GM21390 (cell line): ENCODE measurements at regions not wholly inside any gene's neighbourhood (a gene's known extent, or its start where the extent isn't known, plus 50 kb on each side); places are given as distances from the start of the nearest gene placed in this dataset.
"Not testable (repeated sequence)": the region's sequence is repeated elsewhere in the genome, so short reads cannot be mapped to it uniquely, and the experiment has no call there.

Experiments used
- ATAC-seq: cut with Tn5 transposase; IDR thresholded peaks from one replicate; pipeline ENCODE4 v1.9.1; 2021; ENCODE audit not compliant: unreplicated experiment

DNA sequence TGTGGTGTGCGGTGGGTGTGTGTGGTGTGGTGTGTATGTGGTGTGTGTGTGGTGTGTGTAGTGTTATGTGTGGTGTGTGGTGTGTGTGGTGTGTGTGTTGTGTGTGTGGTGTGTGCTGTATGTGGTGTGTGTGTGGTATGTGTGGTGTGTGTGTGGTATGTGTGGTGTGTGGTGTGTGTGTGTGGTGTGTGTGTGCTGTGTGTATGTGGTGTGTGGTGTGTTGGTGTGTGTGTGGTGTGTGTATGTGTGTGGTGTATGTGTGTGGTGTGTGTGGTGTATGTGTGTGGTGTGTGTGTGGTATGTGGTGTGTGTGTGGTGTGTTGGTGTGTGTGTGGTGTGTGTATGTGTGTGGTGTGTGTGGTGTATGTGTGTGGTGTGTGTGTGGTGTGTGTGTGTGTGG, 144.3 kb downstream of the HSD17B3 start:
- ATAC-seq, result no peak

DNA sequence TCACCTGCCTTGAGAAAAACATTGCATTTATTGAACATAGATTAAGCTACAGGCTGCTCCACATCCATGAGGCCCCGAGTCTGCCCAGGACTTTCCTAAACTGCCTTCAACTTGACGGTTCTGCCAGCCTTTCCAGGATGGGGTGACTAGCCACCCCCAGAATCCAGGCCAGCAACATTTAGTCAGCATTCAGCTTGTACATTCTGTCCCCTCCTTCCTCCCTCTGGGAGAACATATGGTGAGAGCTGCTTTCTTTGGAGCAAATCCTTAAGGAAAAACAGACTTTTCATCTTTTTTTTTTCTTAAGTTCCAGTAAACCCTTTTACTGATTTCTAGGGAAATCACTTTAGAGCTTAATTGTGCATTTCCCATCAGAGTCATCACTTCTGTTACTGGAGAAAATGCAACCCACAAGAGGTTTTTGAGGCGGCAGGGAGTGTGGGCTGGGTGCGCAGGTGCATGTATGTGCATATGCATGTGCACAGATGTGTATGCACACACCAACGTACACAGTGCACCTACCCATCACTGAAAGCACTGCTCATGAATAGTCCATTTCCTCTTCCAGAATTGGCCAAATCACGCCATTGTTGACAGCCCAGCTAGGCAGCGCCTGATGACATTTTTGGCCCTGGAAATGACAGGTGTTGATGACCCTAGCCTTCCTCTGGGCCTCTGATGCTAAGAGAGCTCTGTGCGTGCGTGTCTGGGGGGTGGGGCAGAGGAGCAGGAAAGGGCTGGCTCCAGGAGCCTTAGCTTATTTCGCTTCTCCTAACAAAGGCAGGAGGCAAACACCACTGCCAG, 145.6 kb downstream of the HSD17B3 start:
- ATAC-seq, result no peak

DNA sequence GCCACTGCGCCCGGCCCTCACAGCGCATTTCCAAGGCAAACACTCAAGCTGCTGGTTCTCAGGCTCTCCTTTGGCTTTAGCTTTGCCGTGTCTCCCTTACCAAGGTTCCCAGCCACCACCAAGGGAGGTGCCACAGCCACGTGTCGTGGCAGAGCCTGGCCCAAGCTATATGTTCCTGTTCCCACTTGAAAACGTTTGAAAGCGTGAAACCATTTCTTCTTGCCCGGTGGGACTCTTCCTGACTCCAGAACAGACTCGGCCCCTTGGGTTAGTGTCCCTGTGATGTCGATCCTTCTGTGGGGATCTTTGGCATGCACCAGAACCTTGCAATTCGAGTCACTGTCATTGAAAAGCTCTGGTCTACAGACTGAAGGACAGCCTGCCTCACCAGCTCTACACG, 147.9 kb downstream of the HSD17B3 start:
- no peak for ATAC-seq

DNA sequence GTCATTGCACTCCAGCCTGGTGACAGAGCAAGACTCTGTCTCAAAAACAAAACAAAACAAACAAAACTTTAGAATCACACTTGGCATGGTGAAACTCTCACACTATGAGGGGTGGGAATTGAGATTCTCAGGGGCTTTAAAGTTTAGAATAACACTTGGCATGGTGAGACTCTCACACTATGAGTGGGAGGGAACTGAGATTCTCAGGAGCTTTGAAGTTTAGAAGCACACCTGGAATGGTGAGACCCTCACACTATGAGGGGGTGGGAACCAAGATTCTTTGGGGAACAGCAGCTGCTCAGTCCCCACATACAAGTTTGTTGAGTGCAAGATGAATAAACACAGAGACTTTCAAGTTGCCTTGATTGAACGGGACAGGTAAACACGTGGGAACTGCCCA, 149.4 kb downstream of the HSD17B3 start:
- no peak for ATAC-seq

DNA sequence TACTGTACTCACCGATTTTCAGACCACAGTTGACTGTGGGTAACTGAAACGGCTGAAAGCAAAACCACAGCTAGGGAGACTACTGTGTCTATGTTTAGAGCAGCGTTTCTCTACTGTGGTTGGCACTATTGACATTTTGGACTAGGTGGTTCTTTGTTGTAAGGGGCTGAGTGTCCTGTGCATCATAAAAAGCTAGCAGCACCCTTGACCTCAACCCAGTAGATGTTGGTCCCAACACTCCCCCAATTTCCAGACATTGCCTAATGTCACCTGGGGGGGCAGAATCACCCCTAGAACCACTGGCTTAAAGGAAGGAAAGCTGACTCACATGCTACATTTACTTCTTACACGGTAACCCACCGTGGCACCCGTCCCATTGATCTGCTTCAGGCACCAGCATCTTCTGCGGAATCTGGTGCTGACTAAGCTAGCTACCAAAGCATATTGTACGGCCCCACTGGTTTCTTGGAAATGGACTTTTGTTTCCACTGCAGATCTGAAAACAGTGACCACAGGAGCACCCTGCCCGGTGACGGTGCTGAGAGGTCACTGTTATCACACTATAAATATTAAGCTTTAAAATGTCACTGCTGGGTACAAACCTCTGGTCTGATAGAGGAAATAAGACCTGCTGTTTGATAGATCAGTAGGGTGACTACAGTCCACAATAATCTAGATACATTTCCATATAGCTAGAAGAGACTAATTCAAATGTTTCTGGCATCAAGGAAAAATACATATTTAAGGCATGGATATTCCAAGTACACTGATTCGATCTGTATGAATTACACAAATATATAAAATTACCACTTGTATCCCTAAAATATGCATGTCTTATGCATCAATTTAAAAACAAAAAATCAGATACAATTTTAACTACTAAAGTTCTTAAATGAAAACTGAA, 151.4 kb downstream of the HSD17B3 start:
- peak; percentile 95 for ATAC-seq

DNA sequence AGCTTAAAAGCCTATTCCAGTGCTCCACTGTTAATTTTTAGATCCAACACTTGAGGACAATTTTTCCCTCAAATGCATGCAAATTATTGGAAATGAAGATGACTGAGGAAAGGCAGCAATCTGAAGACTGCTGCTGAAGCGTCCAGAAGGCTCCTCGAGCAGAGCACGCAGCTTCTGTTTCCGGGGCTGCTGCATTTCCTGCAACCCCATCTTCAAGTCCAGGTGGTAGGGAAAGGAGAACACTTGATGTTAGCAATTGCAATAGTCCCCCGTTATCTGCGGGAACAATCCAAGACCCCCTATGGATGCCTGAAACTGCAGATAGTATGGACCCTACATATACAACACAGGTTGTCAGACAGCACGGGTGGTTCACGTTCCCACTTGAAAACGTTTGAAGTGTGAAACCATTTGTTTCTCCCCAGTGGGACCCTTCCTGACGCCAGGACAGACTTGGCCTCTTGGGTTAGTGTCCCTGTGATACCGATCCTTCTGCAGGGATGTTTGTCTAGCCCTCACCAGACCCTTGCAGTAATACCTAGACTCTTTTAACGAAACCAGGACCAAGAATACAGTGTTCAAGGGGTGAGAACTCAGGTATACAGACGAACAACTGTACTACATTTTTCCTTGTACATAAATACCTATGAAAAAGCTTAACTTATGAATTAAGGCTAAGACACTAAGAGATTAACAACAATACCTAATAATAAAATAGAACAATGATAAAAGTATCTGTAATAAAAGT, 152.3 kb downstream of the HSD17B3 start:
- ATAC-seq, result peak; percentile 56

DNA sequence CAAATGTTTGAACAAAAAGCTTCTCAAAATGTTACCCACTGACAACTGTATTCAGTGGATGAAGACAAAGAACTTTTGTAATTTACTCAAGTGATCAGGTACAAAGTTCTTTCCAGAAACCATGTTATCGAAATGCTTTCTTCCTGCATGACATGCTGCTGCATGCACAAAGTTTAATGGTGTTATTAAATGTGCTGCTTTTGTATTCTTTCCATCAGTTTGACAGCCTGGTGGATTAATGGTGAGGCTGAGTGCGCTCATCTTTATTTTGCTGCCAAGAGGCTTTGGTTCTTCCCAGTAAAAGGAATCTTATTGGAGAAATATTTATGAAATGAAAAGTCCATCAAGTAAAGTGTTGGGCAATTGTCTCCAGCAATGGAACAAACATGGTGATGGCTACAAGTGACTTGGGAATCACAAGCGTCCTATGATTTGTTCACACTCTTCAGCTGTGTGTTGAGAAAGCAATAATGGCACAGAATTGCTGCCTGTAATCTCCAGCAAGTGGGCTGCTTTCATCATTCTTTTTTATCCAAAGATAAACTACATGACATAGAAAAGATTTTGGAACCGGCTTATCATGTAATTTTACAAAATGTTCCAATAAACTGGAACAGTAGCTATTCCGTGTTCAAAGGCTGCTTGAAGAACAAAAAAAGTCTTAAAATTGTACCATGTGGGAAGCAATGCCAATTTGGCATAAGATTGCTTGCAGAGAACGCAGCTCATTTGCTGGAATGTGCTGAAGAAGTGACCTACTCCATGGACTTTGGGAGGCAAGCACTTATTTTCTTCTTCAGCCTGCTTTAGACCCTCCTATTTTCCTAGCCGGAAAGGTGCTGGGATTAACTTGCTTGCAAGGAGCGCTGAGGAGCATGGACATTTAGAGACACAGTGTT, 153.1 kb downstream of the HSD17B3 start:
- no peak for ATAC-seq

DNA sequence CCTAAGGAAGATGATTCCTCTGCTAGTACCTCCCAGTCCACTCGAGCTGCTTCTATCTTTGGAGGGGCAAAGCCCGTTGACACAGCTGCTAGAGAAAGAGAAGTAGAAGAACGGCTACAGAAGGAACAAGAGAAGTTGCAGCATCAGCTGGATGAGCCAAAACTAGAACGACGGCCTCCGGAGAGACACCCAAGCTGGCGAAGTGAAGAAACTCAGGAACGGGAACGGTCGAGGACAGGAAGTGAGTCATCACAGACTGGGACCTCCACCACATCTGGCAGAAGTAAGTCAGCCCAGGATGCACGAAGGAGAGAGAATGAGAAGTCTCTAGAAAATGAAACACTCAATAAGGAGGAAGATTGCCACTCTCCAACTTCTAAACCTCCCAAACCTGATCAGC, 154.9 kb downstream of the HSD17B3 start:
- ATAC-seq, result not testable (repeated sequence)

DNA sequence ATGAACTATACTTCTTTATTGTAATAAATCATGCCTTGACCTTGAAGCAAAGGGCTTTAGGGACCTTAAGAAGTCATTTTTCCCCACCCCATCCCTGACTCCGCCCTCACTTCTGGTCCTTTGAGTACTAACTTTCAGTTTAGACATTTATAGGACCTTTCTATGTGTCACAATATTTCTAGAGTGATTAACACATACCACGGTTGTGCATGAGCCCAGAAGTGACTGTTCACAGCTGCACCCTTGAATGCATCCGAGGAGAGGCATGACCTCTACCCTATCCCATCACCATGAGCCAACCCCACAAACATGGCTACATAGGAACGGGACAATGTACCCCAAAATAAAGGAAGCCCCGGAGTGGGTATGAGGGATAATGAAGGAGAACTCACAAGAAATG, 160.3 kb downstream of the HSD17B3 start:
- no peak for ATAC-seq

DNA sequence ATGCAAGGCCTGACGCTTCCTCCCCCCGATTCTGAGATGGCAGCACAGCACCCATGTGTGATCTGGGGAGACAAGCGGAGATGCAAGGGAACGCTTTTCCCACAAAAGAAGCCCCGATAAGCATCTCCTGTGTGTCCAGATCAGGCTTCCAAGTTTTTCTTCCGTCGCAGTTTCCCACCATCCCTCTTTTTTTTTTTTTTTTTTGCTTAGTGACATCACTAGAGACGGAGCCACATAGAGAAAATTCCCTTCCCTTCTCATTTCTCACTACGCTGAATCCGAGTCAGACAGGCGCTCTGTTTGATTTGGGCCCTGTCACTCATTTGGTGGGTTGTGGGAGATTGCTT, 160.9 kb downstream of the HSD17B3 start:
- no peak for ATAC-seq

DNA sequence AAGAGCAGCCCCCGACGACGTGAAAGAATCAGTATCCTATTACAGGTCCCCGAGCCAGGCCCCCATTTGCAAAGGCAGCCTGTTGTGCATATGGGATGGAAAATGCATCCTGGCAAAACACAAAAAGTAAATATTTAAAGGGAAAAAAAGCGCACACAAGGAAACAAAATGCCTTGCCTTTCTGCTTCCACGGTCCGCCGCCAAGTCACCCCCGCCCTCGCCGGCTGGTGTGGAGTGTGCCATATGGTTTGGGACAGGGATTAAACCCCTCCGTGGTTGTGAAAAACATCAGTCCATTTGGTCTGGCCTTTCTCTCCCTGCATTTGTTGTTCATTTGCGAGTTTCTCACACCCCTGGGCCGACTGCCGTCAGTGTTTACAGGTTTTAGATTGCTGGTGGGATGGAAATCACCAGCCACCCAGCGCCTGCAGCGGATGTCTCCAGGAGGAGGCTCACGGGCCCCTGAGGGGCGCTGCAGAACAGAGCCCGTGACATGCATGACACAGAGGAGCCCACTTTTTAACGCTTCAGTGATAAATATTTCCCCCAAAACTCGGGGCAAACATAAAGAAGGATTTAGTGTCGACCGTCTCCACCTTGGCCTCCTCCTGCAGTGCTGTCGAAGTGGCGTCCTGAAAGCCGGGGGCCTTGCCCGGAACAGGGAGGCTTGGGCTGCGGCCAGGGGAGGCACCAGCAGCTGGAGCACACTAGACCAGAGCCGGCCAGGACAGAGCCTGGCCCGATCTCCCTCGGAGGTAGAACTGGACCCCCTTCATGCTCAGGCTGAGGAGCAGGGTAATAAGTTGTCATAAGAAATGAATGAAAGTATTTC, 161.5 kb downstream of the HSD17B3 start:
- ATAC-seq, result no peak

DNA sequence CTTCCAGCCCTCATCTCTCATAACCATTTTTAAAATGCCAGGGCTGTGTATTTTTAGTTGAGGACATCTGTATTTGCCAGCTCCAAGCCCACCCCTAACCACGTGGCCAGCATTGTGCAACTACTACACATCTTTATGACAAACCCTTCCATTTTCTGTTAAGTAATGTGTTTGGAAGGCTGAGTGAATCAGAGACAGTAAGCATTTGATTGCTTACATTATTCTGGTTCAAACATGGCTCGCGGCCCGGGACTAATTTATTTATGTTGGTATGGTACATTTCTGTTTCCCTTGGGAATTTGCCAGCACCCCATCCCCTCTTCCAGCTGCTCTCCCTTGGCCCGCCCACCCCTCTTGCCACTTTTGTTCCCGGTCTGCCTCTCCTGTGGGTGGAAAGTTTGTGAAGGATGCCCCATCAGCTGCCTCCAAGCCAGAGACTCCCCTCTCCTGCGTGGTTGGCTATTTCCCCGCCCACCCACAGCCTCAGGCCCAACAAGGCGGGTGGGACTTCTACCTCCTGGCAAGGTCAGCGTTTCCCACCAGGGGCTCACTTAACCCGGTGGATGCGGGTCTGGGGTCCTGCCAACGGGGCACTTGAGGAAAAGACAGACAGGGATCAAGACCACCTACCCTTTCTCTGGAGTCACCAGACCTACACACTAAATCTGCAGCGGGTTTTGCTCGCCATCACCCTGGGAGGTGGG, 162.2 kb downstream of the HSD17B3 start:
- ATAC-seq, result no peak

DNA sequence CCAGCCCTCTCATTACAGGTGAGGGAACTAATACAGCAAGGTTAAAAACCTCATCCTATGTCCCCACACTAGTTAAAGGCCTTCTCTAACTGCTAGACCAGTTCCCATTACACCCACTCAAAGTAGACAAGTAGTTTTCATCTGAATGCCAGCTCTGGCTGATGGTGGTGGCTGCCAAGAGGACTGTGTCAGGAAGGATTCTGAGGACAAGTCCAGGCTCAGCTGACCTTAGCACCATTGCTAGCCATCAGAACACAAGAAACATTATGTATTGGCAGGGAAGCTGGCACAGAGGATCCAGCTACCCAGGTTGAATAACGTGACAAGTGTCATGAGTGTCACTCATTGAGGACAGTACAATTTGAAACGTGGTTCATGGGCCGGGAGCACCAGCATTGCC, 163.4 kb downstream of the HSD17B3 start:
- no peak for ATAC-seq

DNA sequence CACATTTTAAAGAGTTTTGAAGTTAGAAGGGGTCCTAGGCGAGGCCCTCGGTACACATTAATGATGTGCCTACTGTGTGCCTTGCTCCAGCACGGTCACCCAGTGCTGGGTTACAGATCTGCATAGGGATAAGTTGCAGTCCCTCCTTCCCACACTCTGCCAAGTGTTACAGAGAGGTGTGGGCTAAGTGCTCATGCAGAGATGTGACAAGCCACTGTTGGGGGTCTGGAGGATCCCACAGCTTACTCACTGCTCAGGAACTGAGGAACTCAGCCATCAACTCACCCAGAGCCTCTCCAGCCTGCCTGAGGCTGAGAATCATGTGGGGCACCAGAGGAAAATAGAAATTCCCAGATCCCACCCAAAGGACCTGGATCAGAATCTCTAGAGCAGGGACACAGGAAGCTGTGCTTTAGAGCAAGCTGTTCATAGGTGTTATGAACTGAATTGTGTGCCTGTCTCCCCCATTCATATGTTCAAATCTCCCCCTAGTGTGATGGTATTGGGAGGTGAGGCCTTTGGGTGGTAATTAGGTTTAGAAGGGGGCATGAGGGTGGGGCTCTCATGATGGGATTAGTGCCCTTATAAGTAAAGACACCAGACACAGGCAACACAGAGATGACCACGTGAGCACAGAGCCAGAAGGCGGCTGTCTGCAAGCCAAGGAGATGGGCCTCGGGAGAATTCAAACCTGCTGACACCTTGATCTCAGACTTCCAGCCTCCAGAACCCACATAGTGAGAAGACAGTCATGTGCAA, 164.1 kb downstream of the HSD17B3 start:
- ATAC-seq, result peak; percentile 23

DNA sequence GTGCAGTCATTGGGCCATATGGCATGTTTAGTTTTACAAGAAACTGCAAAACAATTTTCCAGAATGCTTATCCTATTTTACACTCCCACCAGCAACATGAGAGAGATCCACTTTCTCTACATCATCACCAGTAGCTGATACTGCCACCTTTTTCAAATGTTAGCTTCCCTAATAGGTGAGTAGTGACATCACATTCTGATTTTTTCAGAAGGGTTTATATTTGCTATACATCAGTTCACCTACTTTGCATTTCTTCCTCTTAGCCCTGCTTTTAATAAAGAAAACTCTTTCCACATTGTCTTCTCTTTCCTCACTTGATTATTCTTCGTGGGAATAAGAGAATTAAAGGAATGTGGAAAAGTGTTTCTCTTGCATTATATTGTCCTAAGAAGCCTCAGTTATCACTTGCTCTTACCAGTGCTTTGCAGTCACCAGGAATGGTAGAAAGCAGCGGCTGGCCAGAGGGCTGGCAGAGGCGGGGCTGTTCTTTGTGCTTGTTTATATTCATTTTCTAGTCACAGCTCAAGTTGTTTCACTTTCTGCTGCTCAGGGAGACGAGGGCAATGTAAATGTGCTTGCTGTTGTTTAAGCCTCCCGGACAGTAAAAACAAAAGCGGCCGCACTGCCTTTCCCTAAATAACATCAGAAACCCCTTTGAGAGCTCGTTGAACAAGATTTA, 164.8 kb downstream of the HSD17B3 start:
- peak; percentile 95 for ATAC-seq

DNA sequence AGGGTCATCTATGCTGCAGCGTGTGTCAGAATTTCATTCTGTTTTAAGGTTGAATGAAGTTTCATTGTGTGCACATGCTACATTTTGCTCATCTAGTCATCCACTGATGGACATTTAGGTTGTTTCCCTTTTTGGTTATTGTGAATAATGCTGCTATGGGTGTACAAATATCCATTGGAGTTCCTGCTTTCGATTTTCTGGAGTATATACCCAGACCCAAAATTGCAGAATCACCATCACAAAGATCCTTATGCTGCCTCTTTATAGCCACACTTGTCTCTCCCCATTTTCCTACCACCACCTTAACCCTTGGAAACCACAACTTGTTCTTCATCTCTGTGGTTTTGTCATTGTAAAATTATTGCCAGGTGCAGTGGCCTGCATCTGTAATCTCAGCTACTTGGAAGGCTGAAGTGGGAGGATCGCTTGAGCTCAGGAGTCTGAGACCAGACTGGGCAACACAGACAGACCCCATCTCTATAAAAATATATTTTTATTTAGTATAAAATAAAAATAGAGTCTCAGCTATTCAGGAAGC, 166.2 kb downstream of the HSD17B3 start:
- no peak for ATAC-seq

DNA sequence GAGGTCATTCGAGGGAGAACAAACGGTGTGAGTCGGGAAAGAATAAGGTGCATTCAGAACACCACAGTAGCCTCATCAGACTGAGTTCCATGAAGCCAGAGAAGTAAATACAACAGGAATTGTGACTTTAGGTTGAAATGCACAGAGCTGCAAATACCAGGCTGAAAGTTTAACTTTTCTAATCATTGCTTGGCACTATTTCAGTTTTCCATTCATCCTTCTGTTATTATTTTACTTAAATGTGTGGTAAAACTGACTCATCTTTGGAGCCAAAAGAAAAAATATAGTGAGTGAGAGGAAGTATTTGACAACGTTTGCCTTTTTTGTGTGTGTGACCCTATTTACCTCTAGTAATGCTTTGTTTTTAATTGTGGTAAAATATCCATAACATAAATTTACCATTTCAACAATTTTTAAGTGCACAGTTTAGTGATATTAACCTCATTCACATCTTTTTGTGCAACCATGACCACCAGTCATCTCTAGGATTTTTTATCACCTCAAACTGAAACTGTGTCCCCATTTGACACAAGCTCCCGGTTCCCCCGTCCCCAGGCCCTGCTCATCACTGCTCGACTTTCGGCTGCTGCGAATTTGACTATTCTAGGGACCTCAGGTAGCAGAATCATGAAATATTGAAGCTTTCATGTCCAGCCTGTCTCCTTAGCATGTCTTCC, 166.8 kb downstream of the HSD17B3 start:
- ATAC-seq, result no peak
